ENCODE measurements at regions not wholly inside any gene's neighbourhood (a gene's known extent, or its start where the extent isn't known, plus 50 kb on each side); places are given as distances from the start of the nearest gene placed in this dataset.

- TF ChIP-seq CTCF (IDR thresholded peaks at IDR 0.05; ENCODE audit: low read depth, low read length, missing control alignments) = no peak
- H3K4me3 ChIP-seq (ENCODE audit: low read depth, low read length) = no peak overlapping the region
- no peak for DNase-seq (ENCODE audit: low read depth)
These were observed 194.8 kb upstream of the SEMA6A start for GRCh38 chr5:116769470-116769869.

GRCh38 chr5:116766470-116766947 lies 191.9 kb upstream of the SEMA6A start:
- H3K4me3 ChIP-seq (ENCODE audit: low read depth, low read length) = no peak overlapping the region
- DNase-seq (ENCODE audit: low read depth) = peak; percentile 43

GRCh38 chr5:116765441-116765840 lies 190.8 kb upstream of the SEMA6A start:
- TF ChIP-seq CTCF (IDR thresholded peaks at IDR 0.05; ENCODE audit: low read depth, low read length, missing control alignments) = no peak
- DNase-seq (ENCODE audit: low read depth) = no peak
- H3K4me3 ChIP-seq (ENCODE audit: low read depth, low read length) = no peak overlapping the region; the same call in 1 of the 2 replicates

More at GRCh38 chr5:116766470-116766947, 191.9 kb upstream of the SEMA6A start:
- TF ChIP-seq CTCF (IDR thresholded peaks at IDR 0.05; ENCODE audit: low read depth, low read length, missing control alignments) = no peak

GRCh38 chr5:116764941-116765340 lies 190.3 kb upstream of the SEMA6A start:
- no peak for TF ChIP-seq CTCF (IDR thresholded peaks at IDR 0.05; ENCODE audit: low read depth, low read length, missing control alignments)
- peak overlapping the region; percentile 26; the same call in 1 of the 2 replicates for H3K4me3 ChIP-seq (ENCODE audit: low read depth, low read length)
- DNase-seq (ENCODE audit: low read depth) = peak; percentile 12

GRCh38 chr5:116763987-116764866 lies 189.6 kb upstream of the SEMA6A start:
- peak; percentile 84 for DNase-seq (ENCODE audit: low read depth)
- TF ChIP-seq CTCF (IDR thresholded peaks at IDR 0.05; ENCODE audit: low read depth, low read length, missing control alignments) = no peak

GRCh38 chr5:116759860-116760640 lies 185.4 kb upstream of the SEMA6A start:
- no peak for TF ChIP-seq CTCF (IDR thresholded peaks at IDR 0.05; ENCODE audit: low read depth, low read length, missing control alignments)
- no peak overlapping the region for H3K4me3 ChIP-seq (ENCODE audit: low read depth, low read length)
- no peak for DNase-seq (ENCODE audit: low read depth)

More at GRCh38 chr5:116763987-116764866, 189.6 kb upstream of the SEMA6A start:
- H3K4me3 ChIP-seq (ENCODE audit: low read depth, low read length) = peak overlapping the region; percentile 26; the same call in 1 of the 2 replicates
